ENCODE measurements at regions not wholly inside any gene's neighbourhood (a gene's known extent, or its start where the extent isn't known, plus 50 kb on each side); places are given as distances from the start of the nearest gene placed in this dataset.
"Not testable (repeated sequence)": the region's sequence is repeated elsewhere in the genome, so short reads cannot be mapped to it uniquely, and the experiment has no call there.

DNA sequence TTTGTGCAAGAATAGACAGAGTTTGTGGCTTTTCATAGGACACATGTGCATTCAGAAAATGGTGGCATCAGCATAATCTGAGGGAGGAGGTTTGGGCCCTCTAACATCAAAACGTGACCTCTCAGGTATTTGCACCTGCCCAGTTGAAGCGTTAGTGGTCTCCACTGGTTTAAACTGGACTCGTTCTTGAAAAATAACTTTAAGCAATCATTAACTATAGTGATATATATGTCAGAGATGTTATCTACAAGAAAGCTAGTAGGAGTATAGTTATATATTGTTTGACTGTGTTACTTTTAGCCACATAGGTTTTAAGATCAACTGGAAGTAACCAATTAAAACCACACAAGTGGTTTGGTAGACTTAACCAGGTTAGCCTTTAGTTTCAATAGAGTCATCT is 607.4 kb downstream of the MAFB start:
- DNase-seq (ENCODE audit: low read depth in 3 of 3) = no peak

GRCh38 chr20:40080041-40080652 is 608.9 kb downstream of the MAFB start:
- no peak for DNase-seq (ENCODE audit: low read depth in 3 of 3)

DNA sequence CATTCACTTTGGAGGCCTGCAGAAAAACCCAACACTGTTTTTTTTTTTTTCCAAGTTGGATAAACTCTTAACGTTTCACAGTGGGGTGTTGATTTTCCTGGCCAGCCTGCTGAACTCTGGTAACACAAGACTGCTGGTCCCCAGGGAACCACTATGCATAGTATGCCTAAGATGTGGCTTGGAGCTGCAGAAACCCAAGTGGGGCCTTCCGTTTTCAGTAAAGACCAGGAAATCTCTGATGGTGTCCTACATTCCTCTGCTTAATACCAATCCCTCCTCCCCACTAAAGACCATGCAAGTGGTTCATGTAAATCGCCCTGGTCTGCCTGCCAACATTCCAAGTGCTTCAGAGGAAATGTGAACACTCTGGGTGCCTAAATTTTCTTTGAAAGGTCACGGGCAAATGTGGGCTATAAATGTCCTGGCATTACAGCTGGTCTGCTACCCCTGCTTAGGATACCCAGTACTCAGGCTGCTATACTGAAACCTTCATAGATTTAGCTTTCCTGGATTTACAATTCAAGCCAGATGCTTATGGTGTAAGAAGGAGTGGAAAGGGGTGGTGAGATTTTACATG is 615.4 kb downstream of the MAFB start:
- no peak for DNase-seq (ENCODE audit: low read depth in 3 of 3)

GRCh38 chr20:40072907-40073306 is 616.1 kb downstream of the MAFB start:
- DNase-seq (ENCODE audit: low read depth in 3 of 3) = no peak

GRCh38 chr20:40056171-40056570 is 632.9 kb downstream of the MAFB start:
- DNase-seq (ENCODE audit: low read depth in 3 of 3) = no peak

GRCh38 chr20:40055711-40056110 is 633.3 kb downstream of the MAFB start:
- DNase-seq (ENCODE audit: low read depth in 3 of 3) = no peak

DNA sequence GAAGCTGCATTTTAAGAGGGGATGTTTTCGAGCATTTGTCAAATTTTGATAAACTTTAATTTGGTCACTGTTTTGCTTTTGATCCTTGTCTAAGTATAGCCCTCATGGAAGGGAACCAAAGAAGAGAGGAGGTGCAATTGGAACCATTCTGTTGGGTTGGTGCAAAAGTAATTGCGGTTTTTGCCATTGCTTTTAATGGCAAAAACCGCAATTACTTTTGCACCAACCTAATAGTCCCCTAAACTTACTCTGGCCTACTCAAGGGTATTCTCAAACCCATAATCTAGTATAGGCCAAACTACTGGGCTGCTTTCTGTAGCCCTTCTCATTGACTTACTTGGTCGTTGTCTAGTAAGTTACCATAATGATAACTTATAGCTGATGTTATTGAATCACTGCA is 634.7 kb downstream of the MAFB start:
- no peak for DNase-seq (ENCODE audit: low read depth in 3 of 3)

DNA sequence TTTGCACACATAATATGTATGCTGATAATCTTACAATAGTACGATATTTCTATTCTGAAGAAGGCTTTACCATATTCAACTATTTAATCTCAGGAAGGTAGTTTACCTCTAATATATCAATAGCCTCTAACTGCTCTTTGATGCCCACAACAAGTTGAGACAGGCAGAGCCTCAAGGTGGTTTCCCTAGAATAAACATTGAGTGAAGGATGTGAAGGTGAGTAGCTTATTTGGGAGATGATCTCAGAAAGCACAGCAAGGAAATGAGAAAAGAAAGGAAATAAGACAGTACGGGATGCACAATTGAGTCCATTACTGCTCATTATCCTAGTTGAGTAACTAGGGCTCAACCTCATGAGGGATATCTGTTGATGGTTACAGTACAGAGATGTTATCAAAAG is 638.4 kb downstream of the MAFB start:
- no peak for DNase-seq (ENCODE audit: low read depth in 3 of 3)

DNA sequence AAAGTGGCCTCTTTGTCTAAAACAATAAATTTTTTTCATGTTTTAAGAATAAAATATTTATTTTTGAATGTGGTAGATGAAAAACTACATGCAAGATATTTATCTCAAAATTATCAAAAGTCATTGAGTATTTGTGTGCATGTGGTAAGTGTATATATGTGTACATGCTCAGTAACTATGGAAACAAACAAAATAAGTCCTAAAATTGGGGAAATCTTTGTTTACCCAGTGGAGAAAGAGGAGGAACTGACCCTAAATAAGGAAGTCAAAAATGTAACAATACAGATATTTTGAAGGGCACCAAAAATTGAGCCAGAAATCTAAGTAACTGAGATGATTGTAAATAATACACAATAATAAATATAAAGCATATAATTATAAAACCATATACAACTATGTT is 639.2 kb downstream of the MAFB start:
- no peak for DNase-seq (ENCODE audit: low read depth in 3 of 3)

DNA sequence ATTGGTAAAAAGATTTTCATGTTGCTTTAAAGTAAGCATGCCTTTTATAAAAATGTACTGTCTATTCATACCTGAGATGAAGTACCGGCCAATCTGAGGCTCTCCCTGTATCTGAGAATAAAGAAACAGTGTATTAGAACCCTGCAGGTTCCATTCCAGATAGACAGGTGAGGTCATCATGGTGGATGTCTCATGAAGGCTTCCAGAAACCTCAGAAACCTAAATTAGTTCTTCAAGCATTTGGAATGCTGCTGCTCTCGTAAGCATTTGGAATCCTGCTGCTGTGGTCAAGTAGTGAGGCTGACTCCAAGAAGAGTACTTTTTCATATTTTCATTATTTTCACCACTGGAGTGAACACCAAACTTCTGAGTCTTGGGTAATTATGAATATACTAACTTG is 642.3 kb downstream of the MAFB start:
- no peak for DNase-seq (ENCODE audit: low read depth in 3 of 3)

- no peak for DNase-seq (ENCODE audit: low read depth in 3 of 3)
These were observed 651.5 kb downstream of the MAFB start for GRCh38 chr20:40037511-40037910.

DNA sequence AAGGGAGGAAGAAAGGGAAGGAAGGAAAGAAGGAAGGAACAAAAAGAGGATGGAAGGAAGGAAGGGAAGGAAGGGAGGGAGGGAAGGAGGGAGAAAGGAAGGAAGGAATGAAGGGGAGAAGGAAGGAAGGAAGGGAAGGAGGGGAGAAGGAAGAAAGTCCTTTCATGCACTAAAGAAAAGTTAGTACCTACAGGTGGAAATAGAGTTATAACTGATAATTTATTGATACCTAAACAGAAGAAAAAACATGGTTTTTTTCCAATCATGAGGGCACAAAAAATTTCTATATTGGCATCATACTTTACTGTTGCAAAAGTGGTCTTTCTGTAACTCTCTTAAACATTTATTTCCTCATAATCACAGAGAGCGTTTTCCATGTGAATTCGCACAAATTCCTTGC is 659.4 kb downstream of the MAFB start:
- no peak for DNase-seq (ENCODE audit: low read depth in 3 of 3)

GRCh38 chr20:40019510-40019909 is 669.5 kb downstream of the MAFB start:
- no peak for DNase-seq (ENCODE audit: low read depth in 3 of 3)

GRCh38 chr20:40017765-40018164 is 671.3 kb downstream of the MAFB start:
- no peak for DNase-seq (ENCODE audit: low read depth in 3 of 3)

- DNase-seq (ENCODE audit: low read depth in 3 of 3) = no peak
These were observed 672.1 kb downstream of the MAFB start for GRCh38 chr20:40016890-40017289.

GRCh38 chr20:40016392-40016791 is 672.6 kb downstream of the MAFB start:
- DNase-seq (ENCODE audit: low read depth in 3 of 3) = no peak

DNA sequence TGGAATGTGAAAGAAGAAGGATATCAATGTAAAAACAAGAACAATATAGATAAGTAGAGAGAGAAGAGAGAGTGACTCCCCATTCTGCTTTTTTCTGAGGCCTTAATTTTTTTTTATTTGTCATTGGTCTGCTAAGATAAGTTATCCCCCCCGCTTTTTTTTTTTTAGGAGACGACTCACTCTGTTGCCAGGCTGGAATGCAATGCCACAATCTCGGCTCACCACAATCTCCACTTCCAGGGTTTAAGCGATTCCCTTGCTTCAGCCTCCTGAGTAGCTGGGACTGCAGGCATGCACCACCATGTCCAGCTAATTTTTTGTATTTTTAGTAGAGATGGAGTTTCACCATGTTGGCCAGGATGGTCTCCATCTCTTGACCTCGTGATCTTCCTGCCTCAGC is 677.0 kb downstream of the MAFB start:
- DNase-seq (ENCODE audit: low read depth in 3 of 3) = not testable (repeated sequence)

DNA sequence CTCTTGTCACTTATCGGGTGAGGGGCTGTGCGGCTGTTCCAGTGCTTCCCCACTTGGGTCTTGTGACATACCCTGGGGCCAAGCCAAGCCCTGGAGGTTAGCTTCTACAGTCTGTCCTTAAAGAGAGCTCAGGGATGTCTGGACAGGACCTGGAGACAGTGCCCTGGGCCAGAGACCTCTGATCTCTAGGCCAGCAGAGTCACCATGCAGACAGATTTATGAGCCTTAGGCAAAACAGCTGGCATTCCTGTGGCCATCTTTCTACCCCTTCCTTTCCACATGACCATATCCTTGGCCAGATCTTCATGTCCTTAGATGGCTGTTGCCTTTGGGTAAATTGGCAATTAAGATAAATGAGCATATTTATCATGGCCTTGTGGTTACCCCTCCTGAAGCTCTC is 678.6 kb downstream of the MAFB start:
- DNase-seq (ENCODE audit: low read depth in 3 of 3) = no peak

- no peak for DNase-seq (ENCODE audit: low read depth in 3 of 3)
These were observed 679.5 kb downstream of the MAFB start for GRCh38 chr20:40009542-40009941.

- no peak for DNase-seq (ENCODE audit: low read depth in 3 of 3)
These were observed 680.9 kb downstream of the MAFB start for GRCh38 chr20:40008177-40008576.

DNA sequence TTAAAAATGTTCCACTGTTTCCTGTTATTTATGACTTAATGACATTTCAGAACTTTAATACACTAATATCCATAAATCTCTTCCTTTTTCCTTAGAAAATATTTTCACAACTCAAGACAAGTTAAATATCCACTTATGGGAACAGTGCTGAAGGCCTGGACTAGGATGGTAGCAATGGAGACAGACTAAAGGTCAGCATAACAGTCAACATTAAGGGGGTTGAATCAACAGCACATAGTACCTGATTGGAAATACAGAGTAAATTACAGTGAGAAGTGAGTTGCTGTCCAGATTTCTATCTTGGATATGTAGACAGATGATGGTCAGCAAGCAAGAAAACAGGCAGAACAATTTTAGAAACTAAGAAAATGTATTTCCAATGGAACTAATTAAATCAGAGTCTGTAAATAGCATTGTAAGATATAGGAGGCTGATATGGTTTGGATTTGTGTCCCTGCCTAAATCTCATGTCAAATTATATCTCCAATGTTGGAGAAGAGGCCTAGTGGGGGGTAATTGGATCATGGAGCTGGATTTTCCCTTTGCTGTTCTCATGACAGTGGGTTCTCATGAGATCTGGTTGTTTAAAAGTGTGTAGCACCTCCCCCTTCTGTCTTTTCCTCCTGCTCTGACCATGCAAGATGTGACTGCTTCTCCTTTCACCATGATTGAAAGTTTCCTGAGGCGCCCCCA is 682.7 kb downstream of the MAFB start:
- no peak for DNase-seq (ENCODE audit: low read depth in 3 of 3)

GRCh38 chr20:40004092-40004491 is 684.9 kb downstream of the MAFB start:
- DNase-seq (ENCODE audit: low read depth in 3 of 3) = not testable (repeated sequence)

DNA sequence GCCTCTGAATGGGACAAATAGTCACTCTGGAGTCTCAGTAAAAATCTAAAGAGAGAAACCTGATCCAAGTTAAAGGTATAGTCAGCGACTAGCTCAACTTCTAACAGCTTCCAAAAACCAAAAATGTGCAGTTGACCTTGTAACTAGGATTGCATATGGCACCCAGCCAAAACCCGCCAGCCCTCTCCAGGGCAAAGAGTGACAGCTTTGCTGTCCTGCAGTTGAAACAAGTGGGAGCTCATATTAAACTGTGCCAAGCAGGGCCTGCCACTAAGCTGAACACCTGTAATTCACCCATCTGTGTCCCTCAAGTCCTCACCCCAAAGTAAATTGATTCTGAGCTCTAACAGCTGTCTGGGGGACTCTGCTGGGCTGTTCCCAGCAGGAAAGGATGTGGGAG is 695.3 kb downstream of the MAFB start:
- no peak for DNase-seq (ENCODE audit: low read depth in 3 of 3)

- DNase-seq (ENCODE audit: low read depth in 3 of 3) = no peak
These were observed 698.3 kb downstream of the MAFB start for GRCh38 chr20:39990692-39991091.
